GM13976 (cell line): ENCODE measurements at regions not wholly inside any gene's neighbourhood (a gene's known extent, or its start where the extent isn't known, plus 50 kb on each side); places are given as distances from the start of the nearest gene placed in this dataset.

Experiments
- DNase-seq: peaks from one replicate; pipeline ENCODE4 v3.0.0; 2012; ENCODE audit warnings: low spot score
- CTCF ChIP-seq: IDR thresholded peaks from 2 replicates; pipeline ENCODE4 v1.5.1; 2012; ENCODE audit warnings: borderline replicate concordance, mild to moderate bottlenecking; ENCODE audit not compliant: insufficient read depth; ENCODE audit errors: extremely low read depth, missing control alignments, control extremely low read depth
- in situ Hi-C: fragments of 300-500 bp; cut with MboI; formaldehyde crosslinking; loops from one replicate; pipeline ENCODE4 v1.12.0; 2022; ENCODE audit warnings: low sequenced_read_pairs, mixed read lengths, inconsistent platforms; ENCODE audit not compliant: unreplicated experiment

DNA sequence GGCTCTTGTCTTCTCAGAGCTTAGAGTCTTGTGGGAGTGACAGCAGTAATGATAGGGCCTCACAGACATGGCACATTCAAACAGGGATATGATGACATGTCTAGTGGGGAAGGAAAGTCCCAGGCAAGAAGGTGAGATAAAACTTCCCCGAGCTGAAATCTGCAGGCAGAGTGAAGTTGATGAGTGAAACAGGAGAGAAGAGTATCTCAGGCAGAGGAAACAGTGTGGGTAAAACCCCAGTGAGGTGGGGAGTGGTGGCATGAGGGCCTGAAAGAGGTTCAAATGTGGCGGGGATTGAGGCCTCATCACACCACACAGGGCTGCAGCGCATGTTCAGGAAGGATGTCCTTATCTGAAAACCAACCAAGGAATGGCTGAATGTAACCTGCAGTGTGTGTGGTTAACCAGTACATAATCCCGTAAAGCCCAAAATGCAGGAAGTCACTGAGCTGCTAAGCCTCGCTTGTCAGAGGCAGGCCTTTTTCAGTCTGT, 153.8 kb upstream of the E2F8 start:
- no peak for TF ChIP-seq CTCF
- peak; percentile 22 for DNase-seq
- in situ Hi-C loops = no loop called here

DNA sequence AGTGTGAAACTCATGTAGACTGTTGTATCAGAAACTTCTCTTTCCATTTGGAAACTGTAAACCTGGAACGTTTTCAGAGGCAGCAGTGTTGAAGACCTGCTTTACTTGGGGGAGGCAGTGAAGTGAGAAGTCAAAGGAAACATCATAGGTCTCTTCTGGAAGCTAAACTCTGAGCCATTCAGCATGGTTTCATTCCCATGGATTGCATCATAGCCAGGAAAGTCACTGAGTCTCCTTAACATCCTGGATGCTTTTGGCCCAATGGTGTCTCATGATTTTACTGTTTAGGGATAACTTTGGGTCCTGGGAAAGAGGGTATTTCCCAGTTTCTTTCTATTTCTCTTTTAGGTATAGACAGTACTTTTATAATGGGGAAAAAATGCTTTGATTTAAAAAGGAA, 153.2 kb upstream of the E2F8 start:
- no peak for TF ChIP-seq CTCF
- no peak for DNase-seq
- in situ Hi-C loops = no loop called here

DNA sequence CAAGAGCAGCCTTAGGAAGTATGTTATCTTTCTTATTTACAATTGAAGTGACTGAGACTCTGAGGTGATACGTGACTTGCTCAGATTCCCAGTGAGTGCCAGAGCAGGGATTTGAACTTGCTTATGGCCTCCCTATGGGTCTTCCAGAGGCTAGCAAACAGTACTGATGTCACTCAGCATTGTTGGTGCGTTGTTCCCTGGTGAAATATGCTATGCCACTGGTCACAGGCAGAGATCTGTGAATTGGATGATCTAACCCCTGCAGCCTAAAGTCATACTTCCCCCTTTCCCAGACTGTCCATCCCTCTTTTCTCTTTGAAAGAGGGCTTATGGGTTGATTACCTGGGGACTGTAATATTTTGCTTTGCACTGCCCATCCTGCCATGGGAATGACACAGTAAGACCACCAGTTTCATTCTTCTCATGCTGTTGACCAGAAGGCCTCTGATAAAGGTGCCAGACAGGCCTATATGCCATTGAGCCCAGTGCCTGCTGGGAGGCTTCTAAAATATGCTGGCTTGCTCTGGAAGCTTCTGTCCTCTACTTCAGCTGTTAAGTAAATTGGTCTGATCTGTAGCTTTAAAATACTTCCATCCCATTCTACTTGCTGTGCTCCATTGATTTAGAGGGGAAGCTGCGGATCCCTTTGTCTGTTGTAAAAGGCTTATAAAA, 152.2 kb upstream of the E2F8 start:
- DNase-seq = no peak
- in situ Hi-C loops = no loop called here
- TF ChIP-seq CTCF = no peak

- in situ Hi-C loops = no loop called here
- no peak for TF ChIP-seq CTCF
- no peak for DNase-seq
Measured at GRCh38 chr11:19392321-19392720, 151.6 kb upstream of the E2F8 start.

DNA sequence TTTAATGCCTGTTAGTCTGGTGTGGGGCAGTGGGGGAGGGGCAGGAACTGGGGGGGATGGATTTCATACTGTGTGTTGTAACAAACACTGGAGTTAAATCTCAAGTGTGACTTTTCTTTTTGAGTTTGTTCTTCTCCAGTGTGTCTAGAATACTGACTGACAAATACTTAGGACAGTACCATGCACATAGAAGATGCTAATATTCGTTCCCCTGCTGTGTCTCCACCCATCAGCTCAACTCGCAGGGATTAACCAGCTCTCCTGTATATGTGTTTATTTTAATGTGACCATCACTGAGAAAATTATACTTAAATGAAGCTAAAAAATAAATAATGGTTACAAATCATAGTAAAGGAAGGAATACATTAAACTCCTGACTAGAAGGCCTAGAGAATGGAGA, 150.9 kb upstream of the E2F8 start:
- in situ Hi-C loops = no loop called here
- no peak for DNase-seq
- no peak for TF ChIP-seq CTCF

GRCh38 chr11:19391026-19391425, 150.3 kb upstream of the E2F8 start:
- TF ChIP-seq CTCF = no peak
- no peak for DNase-seq
- in situ Hi-C loops = no loop called here

DNA sequence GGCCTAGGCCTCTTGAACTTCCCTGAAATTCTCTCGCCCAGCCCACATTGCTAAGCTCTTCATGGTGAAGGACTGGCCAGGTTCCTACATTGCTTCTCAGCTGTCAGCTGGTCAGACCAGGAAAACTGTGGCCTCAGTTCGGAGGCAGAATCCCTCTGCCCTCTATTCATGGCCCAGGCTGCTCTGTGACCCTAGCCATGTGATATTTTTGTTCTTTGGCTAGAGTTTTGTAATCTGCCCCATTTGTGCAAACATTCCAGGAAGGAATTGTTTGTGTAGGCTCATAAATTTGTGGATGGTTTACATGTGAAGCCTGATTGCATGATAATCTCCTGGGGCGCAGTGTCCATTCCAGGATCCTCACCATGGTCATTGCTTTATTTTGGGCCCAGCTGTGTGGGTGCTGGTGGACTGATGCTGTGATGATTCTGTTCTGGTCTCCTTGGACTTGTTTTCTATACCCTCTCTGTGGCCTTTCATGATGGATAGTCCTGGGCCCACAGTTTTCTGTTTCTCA, 149.1 kb upstream of the E2F8 start:
- TF ChIP-seq CTCF = no peak
- in situ Hi-C loops = no loop called here
- no peak for DNase-seq
